Tibial artery (tissue), 4 donors: ENCODE measurements at regions not wholly inside any gene's neighbourhood (a gene's known extent, or its start where the extent isn't known, plus 50 kb on each side); places are given as distances from the start of the nearest gene placed in this dataset.

ENCODE experiments used
- DNase-seq, 2 donors: peaks; one replicate each; pipeline ENCODE4 v3.0.0-alpha.2; 2019
- H3K27ac ChIP-seq, 2 donors: fragments of 200-600 bp; sonication (generic) in 1 of 2; 1 replicate in 1 of 2; 2 replicates in 1 of 2; pipeline ENCODE4 v1.5.1; 2018 to 2019; ENCODE audit warnings: mild to moderate bottlenecking in 1 of 2
- H3K27me3 ChIP-seq, 2 donors: fragments of 200-600 bp; sonication (generic) in 1 of 2; one replicate each; pipeline versions ENCODE4 v1.5.1 to v1.6.0; 2016 to 2019
- H3K36me3 ChIP-seq, 3 donors: fragments of 200-600 bp; sonication (generic) in 2 of 3; one replicate each; pipeline ENCODE4 v1.5.1; 2016 to 2019; ENCODE audit warnings: mild to moderate bottlenecking in 2 of 3
- H3K4me1 ChIP-seq, 4 donors: fragments of 200-600 bp; sonication (generic) in 2 of 4; 1 replicate in 3 of 4; 2 replicates in 1 of 4; pipeline ENCODE4 v1.5.1; 2016 to 2019
- H3K4me3 ChIP-seq, 2 donors: fragments of 200-600 bp; sonication (generic) in 1 of 2; 1 replicate in 1 of 2; 2 replicates in 1 of 2; pipeline ENCODE4 v1.5.1; 2018 to 2019; ENCODE audit warnings: mild to moderate bottlenecking in 2 of 2
- H3K9me3 ChIP-seq, 3 donors: fragments of 200-600 bp; sonication (generic) in 1 of 3; one replicate each; pipeline ENCODE4 v1.5.1; 2016 to 2019
- intact Hi-C: fragments of 100-400 bp; cut with DNase I; formaldehyde crosslinking; loops from one replicate; pipeline ENCODE4 v1.15.0; 2023; ENCODE audit warnings: low total_unique reads
- TF ChIP-seq, protein P1 (sequence below), 2 experiments: fragments of 200-600 bp in 1 of 2; fragments of 450-650 bp in 1 of 2; IDR thresholded peaks; one replicate each; pipeline ENCODE4 v1.5.1; 2017 to 2019; ENCODE audit warnings: antibody characterized with exemption in 2 of 2, mild to moderate bottlenecking in 1 of 2, moderate library complexity in 1 of 2

DNA sequence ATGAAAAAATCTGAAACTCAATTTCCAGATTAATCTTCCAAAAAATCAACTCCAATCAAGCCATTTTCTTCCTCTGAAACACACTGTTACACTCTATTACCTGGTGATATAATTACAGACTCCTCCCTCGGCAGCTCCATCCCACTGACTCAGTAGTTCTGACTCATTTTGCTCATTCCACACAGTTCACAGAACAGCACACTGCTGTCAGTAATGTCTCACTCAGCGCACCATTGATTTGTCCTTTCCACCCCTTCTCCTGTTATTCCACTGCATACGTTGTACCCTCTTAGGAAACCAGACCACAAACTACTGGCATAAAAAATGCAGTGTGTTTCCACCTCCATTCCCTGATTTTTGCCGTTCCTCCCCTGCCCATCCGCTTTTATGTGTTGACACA lies 212.7 kb downstream of the SLIT2 start:
- Histone ChIP-seq H3K36me3 (no peaks in the 10 kb centered on the region), H3K4me3 (no peak overlapping the region), H3K27me3 (no peaks in the 10 kb centered on the region), H3K27ac (no peak overlapping the region), H3K9me3 (no peaks in the 10 kb centered on the region), H3K4me1 (no peaks in the 10 kb centered on the region)
- intact Hi-C loops, result no loop called here
- TF ChIP-seq, protein P1, sequence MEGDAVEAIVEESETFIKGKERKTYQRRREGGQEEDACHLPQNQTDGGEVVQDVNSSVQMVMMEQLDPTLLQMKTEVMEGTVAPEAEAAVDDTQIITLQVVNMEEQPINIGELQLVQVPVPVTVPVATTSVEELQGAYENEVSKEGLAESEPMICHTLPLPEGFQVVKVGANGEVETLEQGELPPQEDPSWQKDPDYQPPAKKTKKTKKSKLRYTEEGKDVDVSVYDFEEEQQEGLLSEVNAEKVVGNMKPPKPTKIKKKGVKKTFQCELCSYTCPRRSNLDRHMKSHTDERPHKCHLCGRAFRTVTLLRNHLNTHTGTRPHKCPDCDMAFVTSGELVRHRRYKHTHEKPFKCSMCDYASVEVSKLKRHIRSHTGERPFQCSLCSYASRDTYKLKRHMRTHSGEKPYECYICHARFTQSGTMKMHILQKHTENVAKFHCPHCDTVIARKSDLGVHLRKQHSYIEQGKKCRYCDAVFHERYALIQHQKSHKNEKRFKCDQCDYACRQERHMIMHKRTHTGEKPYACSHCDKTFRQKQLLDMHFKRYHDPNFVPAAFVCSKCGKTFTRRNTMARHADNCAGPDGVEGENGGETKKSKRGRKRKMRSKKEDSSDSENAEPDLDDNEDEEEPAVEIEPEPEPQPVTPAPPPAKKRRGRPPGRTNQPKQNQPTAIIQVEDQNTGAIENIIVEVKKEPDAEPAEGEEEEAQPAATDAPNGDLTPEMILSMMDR (IDR thresholded peaks at IDR 0.05), result no peak
- DNase-seq, result no peak

DNA sequence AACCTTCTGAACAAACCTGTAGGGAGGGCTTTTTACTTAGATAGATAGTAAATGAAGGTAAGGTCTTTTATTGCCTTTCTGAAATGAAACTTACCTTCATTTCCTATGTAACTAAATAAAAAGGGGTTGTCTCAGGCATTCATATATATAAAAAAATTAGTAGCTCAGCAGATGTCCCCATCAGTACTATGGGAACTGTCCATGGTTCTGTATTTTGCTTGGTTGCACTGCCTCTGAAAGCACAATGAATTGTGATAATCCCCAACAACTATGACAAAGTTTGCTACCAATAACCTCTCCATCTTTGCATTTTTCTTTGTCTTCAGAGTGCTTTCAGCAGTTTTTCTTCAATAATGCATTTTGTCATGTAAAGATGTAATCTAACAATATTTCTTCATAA lies 222.4 kb downstream of the SLIT2 start:
- DNase-seq, result no peak

DNA sequence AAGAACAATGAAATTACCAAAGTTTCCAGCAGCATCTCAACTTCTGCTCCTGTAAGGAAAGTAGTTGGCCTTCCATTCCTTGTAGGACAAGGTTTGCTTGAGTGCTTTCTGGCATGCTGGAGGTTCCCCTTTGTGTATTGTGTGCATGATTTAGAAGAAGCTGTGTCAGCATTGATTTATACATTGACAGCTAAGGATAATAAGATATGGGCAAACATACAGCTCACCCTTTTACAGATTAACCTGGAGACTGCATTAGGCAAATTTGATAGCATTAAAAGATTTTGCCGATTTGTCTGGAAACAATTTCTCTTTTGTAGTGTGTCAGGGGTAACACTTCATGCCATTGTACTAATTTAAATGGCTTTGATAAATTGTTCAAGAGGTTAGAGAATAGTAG lies 221.8 kb upstream of the PACRGL start:
- DNase-seq, result no peak
- Histone ChIP-seq H3K9me3 (no peaks in the 10 kb centered on the region), H3K4me1 (no peaks in the 10 kb centered on the region), H3K27ac (no peak overlapping the region), H3K36me3 (no peaks in the 10 kb centered on the region), H3K4me3 (no peak overlapping the region), H3K27me3 (no peaks in the 10 kb centered on the region)
- intact Hi-C loops, result no loop called here
- TF ChIP-seq, protein P1 (IDR thresholded peaks at IDR 0.05), result no peak

More for the DNA sequence above, 222.4 kb downstream of the SLIT2 start:
- Histone ChIP-seq H3K36me3 (no peaks in the 10 kb centered on the region), H3K9me3 (no peaks in the 10 kb centered on the region), H3K27me3 (no peaks in the 10 kb centered on the region), H3K4me3 (no peak overlapping the region), H3K27ac (no peak overlapping the region), H3K4me1 (no peaks in the 10 kb centered on the region)
- TF ChIP-seq, protein P1 (IDR thresholded peaks at IDR 0.05), result no peak
- intact Hi-C loops, result no loop called here

DNA sequence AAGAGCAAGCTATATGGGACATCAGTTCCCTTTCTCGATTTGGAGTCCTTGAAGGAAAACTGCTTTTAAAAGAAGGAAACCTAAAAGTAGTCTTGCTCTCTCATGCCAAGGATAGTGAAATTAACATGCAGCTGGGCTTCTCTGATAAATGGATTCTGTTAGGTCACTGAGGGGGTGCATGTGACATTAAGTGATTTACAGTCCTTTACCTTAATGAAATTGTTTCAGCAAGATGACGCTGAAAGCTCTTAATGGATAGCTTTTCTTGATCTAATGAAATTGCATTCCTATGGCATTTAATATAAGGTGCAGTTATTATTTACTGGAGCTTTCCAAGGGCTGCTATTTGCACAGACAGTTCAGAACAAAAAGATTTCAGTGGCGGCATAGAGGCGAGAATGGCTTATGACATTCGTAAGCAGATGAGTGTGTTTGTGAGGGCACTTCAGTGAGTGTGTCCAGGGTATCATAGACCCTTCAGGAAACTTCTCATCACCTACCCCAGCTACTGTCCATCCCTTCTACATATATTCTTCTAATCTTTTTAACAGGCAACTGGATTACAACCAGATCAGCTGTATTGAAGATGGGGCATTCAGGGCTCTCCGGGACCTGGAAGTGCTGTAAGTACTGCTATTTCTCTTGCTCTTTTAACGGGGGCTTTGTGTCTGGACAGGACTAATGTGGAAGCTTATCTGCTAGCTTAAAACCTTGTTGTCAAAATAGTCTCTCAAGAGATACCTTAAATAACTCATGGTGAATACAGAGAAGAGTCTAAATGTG lies 219.9 kb upstream of the PACRGL start:
- Histone ChIP-seq H3K36me3 (no peaks in the 10 kb centered on the region), H3K4me1 (no peaks in the 10 kb centered on the region), H3K9me3 (no peaks in the 10 kb centered on the region), H3K27me3 (no peaks in the 10 kb centered on the region), H3K4me3 (no peak overlapping the region), H3K27ac (no peak overlapping the region)
- DNase-seq, result no peak
- TF ChIP-seq, protein P1 (IDR thresholded peaks at IDR 0.05), result no peak
- intact Hi-C loops, result no loop called here

DNA sequence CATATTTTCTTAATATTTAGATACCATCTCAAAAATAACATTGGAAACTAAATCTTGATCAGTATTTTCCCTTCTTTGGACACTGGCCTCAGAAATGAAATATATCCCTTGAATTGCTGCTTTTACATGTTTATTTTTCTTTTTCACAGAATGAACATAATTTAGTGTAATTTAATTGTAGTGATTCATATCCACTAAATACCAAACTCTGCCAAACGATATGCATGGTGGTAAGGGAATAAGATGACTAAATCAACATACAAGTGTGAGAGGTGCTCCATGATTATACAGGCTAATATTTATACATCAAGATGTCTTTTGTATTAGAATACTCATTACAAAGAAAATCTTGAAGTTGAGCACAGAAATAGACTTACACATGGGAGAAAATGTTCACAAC lies 216.8 kb upstream of the PACRGL start:
- no peak for DNase-seq
- TF ChIP-seq, protein P1 (IDR thresholded peaks at IDR 0.05), result no peak
- Histone ChIP-seq H3K36me3 (no peaks in the 10 kb centered on the region), H3K4me3 (no peak overlapping the region), H3K4me1 (peaks cover 0 to 9% (median 0%) of the 10 kb centered on the region in 4 donors), H3K27me3 (no peaks in the 10 kb centered on the region), H3K27ac (no peak overlapping the region), H3K9me3 (no peaks in the 10 kb centered on the region)
- intact Hi-C loops, result no loop called here
